ENCODE measurements at regions not wholly inside any gene's neighbourhood (a gene's known extent, or its start where the extent isn't known, plus 50 kb on each side); places are given as distances from the start of the nearest gene placed in this dataset.

DNA sequence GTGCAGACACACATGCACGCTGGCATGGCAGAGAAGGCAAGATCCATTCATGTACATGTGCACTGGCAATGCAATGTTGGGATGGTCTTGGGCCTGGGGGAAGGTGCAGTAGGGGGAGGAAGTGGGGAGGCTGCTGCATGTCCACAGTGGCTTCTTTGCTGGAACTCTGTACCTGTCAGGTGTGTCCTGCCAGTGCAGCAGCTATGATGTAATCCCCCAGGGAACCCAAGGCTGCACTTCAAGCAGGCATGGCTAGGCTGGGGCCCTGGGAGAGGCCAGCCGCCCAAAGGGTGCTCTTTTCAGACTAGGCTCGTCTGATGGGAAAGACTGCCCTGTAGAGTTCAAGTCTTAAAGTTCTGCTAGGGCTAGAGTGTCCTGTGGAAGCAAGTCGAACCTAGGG is 1304.0 kb downstream of the FAM133A start:
- Histone ChIP-seq H3K4me2 (no peak overlapping the region), H3K9me3 (ENCODE audit: insufficient read depth, low read depth) (no peaks in the 10 kb centered on the region), H3F3A (ENCODE audit: insufficient read depth, low read depth) (no peaks in the 10 kb centered on the region), H3K27ac (no peak overlapping the region), H3K79me2 (ENCODE audit: low read depth) (no peaks in the 10 kb centered on the region), H2AFZ (no peak overlapping the region), H3K4me1 (replicated peaks; ENCODE audit: insufficient read depth) (no peaks in the 10 kb centered on the region), H3K4me3 (no peak overlapping the region), H4K20me1 (ENCODE audit: insufficient read depth) (no peaks in the 10 kb centered on the region), H3K36me3 (ENCODE audit: low read depth) (no peaks in the 10 kb centered on the region), H3K27me3 (ENCODE audit: insufficient read depth, low read depth) (no peaks in the 10 kb centered on the region), H3K9me2 (ENCODE audit: insufficient read depth) (no peaks in the 10 kb centered on the region)
- POLR2A ChIA-PET (ENCODE audit: unreplicated experiment): no interaction called here
- no peak for TF ChIP-seq EZH2 (IDR thresholded peaks at IDR 0.05; ENCODE audit: low read depth)
- TF ChIP-seq, protein P1, sequence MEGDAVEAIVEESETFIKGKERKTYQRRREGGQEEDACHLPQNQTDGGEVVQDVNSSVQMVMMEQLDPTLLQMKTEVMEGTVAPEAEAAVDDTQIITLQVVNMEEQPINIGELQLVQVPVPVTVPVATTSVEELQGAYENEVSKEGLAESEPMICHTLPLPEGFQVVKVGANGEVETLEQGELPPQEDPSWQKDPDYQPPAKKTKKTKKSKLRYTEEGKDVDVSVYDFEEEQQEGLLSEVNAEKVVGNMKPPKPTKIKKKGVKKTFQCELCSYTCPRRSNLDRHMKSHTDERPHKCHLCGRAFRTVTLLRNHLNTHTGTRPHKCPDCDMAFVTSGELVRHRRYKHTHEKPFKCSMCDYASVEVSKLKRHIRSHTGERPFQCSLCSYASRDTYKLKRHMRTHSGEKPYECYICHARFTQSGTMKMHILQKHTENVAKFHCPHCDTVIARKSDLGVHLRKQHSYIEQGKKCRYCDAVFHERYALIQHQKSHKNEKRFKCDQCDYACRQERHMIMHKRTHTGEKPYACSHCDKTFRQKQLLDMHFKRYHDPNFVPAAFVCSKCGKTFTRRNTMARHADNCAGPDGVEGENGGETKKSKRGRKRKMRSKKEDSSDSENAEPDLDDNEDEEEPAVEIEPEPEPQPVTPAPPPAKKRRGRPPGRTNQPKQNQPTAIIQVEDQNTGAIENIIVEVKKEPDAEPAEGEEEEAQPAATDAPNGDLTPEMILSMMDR (conservative IDR thresholded peaks at IDR 0.05): no peak
- no peak for DNase-seq
- intact Hi-C loops (cut with micrococcal nuclease; ENCODE audit: unreplicated experiment): no loop called here
- CTCF ChIA-PET: no interaction called here
- BruUV-seq (replicated peaks): no TSS peak

All from PC-9 (cell line).